IMR-90 (cell line): ENCODE measurements at regions not wholly inside any gene's neighbourhood (a gene's known extent, or its start where the extent isn't known, plus 50 kb on each side); places are given as distances from the start of the nearest gene placed in this dataset.
"Not testable (repeated sequence)": the region's sequence is repeated elsewhere in the genome, so short reads cannot be mapped to it uniquely, and the experiment has no call there.

ENCODE experiments used
- ATAC-seq: fragments of 200-7000 bp; cut with Tn5 transposase; 2 replicates; pipeline ENCODE4 v1.9.1; 2020; ENCODE audit warnings: low read depth, mild to moderate bottlenecking, moderate library complexity
- BruUV-seq: library from RNA; stranded (reverse); fragments of 400-500 nt; replicated peaks from 2 replicates; lab custom pipeline; 2021; lab: Mats Ljungman, UMichigan
- CTCF ChIA-PET: fragments of 300-600 bp; formaldehyde crosslinking; extraction: SDS; loops from one replicate; lab custom pipeline; 2021; ENCODE audit warnings: antibody characterized with exemption; lab: Yijun Ruan, JAX
- POLR2A ChIA-PET: fragments of 300-600 bp; sonication (Branson Sonifier 250); formaldehyde crosslinking; loops from one replicate; lab custom pipeline; 2022; ENCODE audit warnings: antibody characterized with exemption; ENCODE audit not compliant: unreplicated experiment; lab: Charles Lee
- DNase-seq: peaks from one replicate; pipeline ENCODE4 v3.0.0; 2013
- H2AFZ ChIP-seq: replicated peaks from 2 replicates; pipeline ENCODE3; 2013; ENCODE audit warnings: low read length, mild to moderate bottlenecking; ENCODE audit not compliant: poor library complexity
- H2AK5ac ChIP-seq: 2 replicates; pipeline ENCODE4 v1.6.1; 2013; ENCODE audit warnings: low read depth, low read length, inconsistent platforms
- H2AK9ac ChIP-seq: replicated peaks from 2 replicates; pipeline ENCODE3; 2013; ENCODE audit warnings: mild to moderate bottlenecking, low read depth, low read length, moderate library complexity; ENCODE audit not compliant: poor library complexity
- H2BK120ac ChIP-seq: 2 replicates; pipeline ENCODE4 v1.6.1; 2013; ENCODE audit warnings: low read depth, low read length, inconsistent platforms
- H2BK15ac ChIP-seq: 3 replicates; pipeline ENCODE4 v1.6.1; 2013; ENCODE audit warnings: low read depth, low read length, inconsistent platforms
- H2BK20ac ChIP-seq: 2 replicates; pipeline ENCODE4 v1.6.1; 2013; ENCODE audit warnings: low read depth, mild to moderate bottlenecking, inconsistent platforms, low read length, moderate library complexity
- H2BK5ac ChIP-seq: 2 replicates; pipeline ENCODE4 v1.6.1; 2013; ENCODE audit warnings: mild to moderate bottlenecking, low read depth, low read length, inconsistent platforms; ENCODE audit not compliant: poor library complexity, severe bottlenecking
- H3K14ac ChIP-seq: replicated peaks from 2 replicates; pipeline ENCODE4 v1.6.1; 2013; ENCODE audit warnings: low read depth, low read length, inconsistent platforms
- H3K18ac ChIP-seq: 2 replicates; pipeline ENCODE4 v1.6.1; 2013; ENCODE audit warnings: low read depth, low read length, control low read depth
- H3K23ac ChIP-seq: 2 replicates; pipeline ENCODE4 v1.6.1; 2013; ENCODE audit warnings: low read depth, low read length, inconsistent platforms
- H3K27ac ChIP-seq: 2 replicates; pipeline ENCODE4 v1.5.1; 2013; ENCODE audit warnings: mild to moderate bottlenecking, control low read depth, low read length; ENCODE audit not compliant: insufficient read depth
- H3K27me3 ChIP-seq: 2 replicates; pipeline ENCODE4 v1.6.1; 2013; ENCODE audit warnings: low read length; ENCODE audit not compliant: control insufficient read depth, insufficient read depth
- H3K36me3 ChIP-seq: 2 replicates; pipeline ENCODE4 v1.6.1; 2013; ENCODE audit warnings: low read length, mixed read lengths; ENCODE audit not compliant: control insufficient read depth, insufficient read depth
- H3K4ac ChIP-seq: 2 replicates; pipeline ENCODE4 v1.6.1; 2013; ENCODE audit warnings: low read depth, low read length, inconsistent platforms
- H3K4me1 ChIP-seq: 2 replicates; pipeline ENCODE4 v1.6.1; 2013; ENCODE audit warnings: low read length, mixed read lengths; ENCODE audit not compliant: control insufficient read depth, insufficient read depth
- H3K4me2 ChIP-seq: 2 replicates; pipeline ENCODE4 v1.6.1; 2013; ENCODE audit warnings: low read depth, mild to moderate bottlenecking, control low read depth, low read length, moderate library complexity
- H3K4me3 ChIP-seq: 2 replicates; pipeline ENCODE4 v1.5.1; 2013; ENCODE audit warnings: low read depth, mild to moderate bottlenecking, control low read depth, low read length, moderate library complexity; ENCODE audit not compliant: insufficient read depth
- H3K56ac ChIP-seq: 2 replicates; pipeline ENCODE4 v1.6.1; 2013; ENCODE audit warnings: low read length, inconsistent platforms; ENCODE audit not compliant: insufficient read depth; ENCODE audit errors: extremely low read depth
- H3K79me1 ChIP-seq, 2 experiments: 2 replicates each; pipeline ENCODE4 v1.6.1; 2013; ENCODE audit warnings: low read length in 2 of 2, inconsistent platforms in 1 of 2, low read depth in 1 of 2
- H3K9ac ChIP-seq: 2 replicates; pipeline ENCODE4 v1.6.1; 2013; ENCODE audit warnings: low read depth, low read length, control low read depth
- H3K9me1 ChIP-seq: 2 replicates; pipeline ENCODE4 v1.6.1; 2013; ENCODE audit warnings: low read length, inconsistent platforms; ENCODE audit not compliant: insufficient read depth
- H3K9me3 ChIP-seq: 2 replicates; pipeline ENCODE4 v1.6.1; 2013; ENCODE audit warnings: low read length; ENCODE audit not compliant: control insufficient read depth, insufficient read depth
- H4K20me1 ChIP-seq: 2 replicates; pipeline ENCODE4 v1.6.1; 2013; ENCODE audit warnings: low read length, inconsistent platforms; ENCODE audit not compliant: insufficient read depth
- H4K5ac ChIP-seq: 2 replicates; pipeline ENCODE4 v1.6.1; 2013; ENCODE audit warnings: mild to moderate bottlenecking, low read depth, low read length, control low read depth
- H4K8ac ChIP-seq, 2 experiments: 2 replicates each; pipeline ENCODE4 v1.6.1; 2013; ENCODE audit warnings: low read depth in 2 of 2, low read length in 2 of 2, control low read depth in 1 of 2, inconsistent platforms in 1 of 2
- H4K91ac ChIP-seq: 2 replicates; pipeline ENCODE4 v1.6.1; 2013; ENCODE audit warnings: low read depth, low read length, inconsistent platforms; ENCODE audit not compliant: insufficient read depth
- CEBPB ChIP-seq: IDR thresholded peaks from 2 replicates; pipeline ENCODE4 v1.6.1; 2012; ENCODE audit warnings: low read depth, low read length, improper control_type of control experiment
- CHD1 ChIP-seq: IDR thresholded peaks from 2 replicates; pipeline ENCODE4 v1.6.1; 2012; ENCODE audit warnings: low read depth, low read length, improper control_type of control experiment
- CTCF ChIP-seq: conservative IDR thresholded peaks from 2 replicates; pipeline ENCODE4 v1.5.1; 2012; ENCODE audit warnings: mild to moderate bottlenecking, low read depth, low read length, improper control_type of control experiment
- USF2 ChIP-seq: fragments of 150-350 bp; IDR thresholded peaks from 2 replicates; pipeline ENCODE4 v1.6.1; 2017; ENCODE audit warnings: mild to moderate bottlenecking, antibody characterized with exemption, low read length, low read depth
- WGBS, 2 experiments: methylation state at CpG; one replicate each; pipeline versions ENCODE4 v1.1.5 to v1.1.7; 2013; ENCODE audit warnings: missing lambda C conversion rate in 2 of 2; ENCODE audit not compliant: insufficient read length in 1 of 2; ENCODE audit errors: extremely low coverage in 2 of 2; 5-methylcytosine and 5-hydroxymethylcytosine counted together
- dilution Hi-C: fragments of 300-500 bp; cut with HindIII; formaldehyde crosslinking; loops from one replicate; pipeline ENCODE4 v1.14.3; 2018; ENCODE audit warnings: low sequenced_read_pairs; ENCODE audit not compliant: unreplicated experiment
- in situ Hi-C: fragments of 300-500 bp; cut with MboI; formaldehyde crosslinking; loops from 3 replicates; pipeline ENCODE4 v1.14.3; 2019; ENCODE audit warnings: low sequenced_read_pairs, inconsistent platforms, mixed read lengths
- intact Hi-C: fragments of 100-400 bp; cut with micrococcal nuclease; formaldehyde crosslinking; loops from 2 replicates; pipeline ENCODE4 v1.10.0; 2022

- Histone ChIP-seq H3K9me1 (no peaks in the 10 kb centered on the region), H4K91ac (no peak overlapping the region), H4K20me1 (no peaks in the 10 kb centered on the region), H3K4me2 (no peak overlapping the region), H3K14ac (no peak overlapping the region), H3K23ac (no peak overlapping the region), H4K8ac (no peak overlapping the region), H3K4me1 (no peaks in the 10 kb centered on the region), H3K27ac (no peak overlapping the region), H3K79me1 (no peaks in the 10 kb centered on the region), H3K4ac (no peak overlapping the region), H3K36me3 (no peaks in the 10 kb centered on the region), H2BK5ac (no peak overlapping the region), H2AK5ac (no peak overlapping the region), H3K18ac (no peak overlapping the region), H4K5ac (no peak overlapping the region), H3K9ac (no peak overlapping the region), H3K9me3 (no peaks in the 10 kb centered on the region), H2AK9ac (no peak overlapping the region), H2AFZ (no peak overlapping the region), H3K27me3 (no peaks in the 10 kb centered on the region), H2BK15ac (no peak overlapping the region), H2BK20ac (no peak overlapping the region), H3K56ac (no peak overlapping the region), H2BK120ac (no peak overlapping the region), H3K4me3 (no peak overlapping the region)
- no TSS peak for BruUV-seq
- POLR2A ChIA-PET: no interaction called here
- DNase-seq: no peak
- CTCF ChIA-PET: no interaction called here
- dilution Hi-C loops (no loop called here), in situ Hi-C loops (no loop called here), intact Hi-C loops (no loop called here)
- TF ChIP-seq CTCF (no peak), USF2 (no peak), CHD1 (no peak), CEBPB (no peak)
- no peak for ATAC-seq
Measured at GRCh38 chr2:145374165-145374564, 854.2 kb upstream of the ZEB2 start.

GRCh38 chr2:145367334-145367733, 847.4 kb upstream of the ZEB2 start:
- H2BK20ac ChIP-seq, H4K8ac ChIP-seq, H2BK5ac ChIP-seq, in situ Hi-C loops, H3K4ac ChIP-seq, H3K79me1 ChIP-seq, H3K18ac ChIP-seq, H3K4me2 ChIP-seq, H4K5ac ChIP-seq, DNase-seq, H2AK9ac ChIP-seq, H3K4me1 ChIP-seq, H4K91ac ChIP-seq, H3K9me3 ChIP-seq, H3K27ac ChIP-seq, H2BK15ac ChIP-seq, H4K20me1 ChIP-seq, H2BK120ac ChIP-seq, dilution Hi-C loops, H3K9me1 ChIP-seq, BruUV-seq, H3K27me3 ChIP-seq, H3K23ac ChIP-seq, H3K9ac ChIP-seq, POLR2A ChIA-PET, ATAC-seq, H2AK5ac ChIP-seq, H3K36me3 ChIP-seq, H2AFZ ChIP-seq, intact Hi-C loops, H3K14ac ChIP-seq, H3K4me3 ChIP-seq, H3K56ac ChIP-seq: not testable (repeated sequence)
- no CpG with 5 or more reads among the region's 3 CpGs for WGBS, 2 experiments
- CTCF ChIA-PET: interaction anchor here (0.6 kb wide), 1 partner anchor 124 kb away, joined by 6 read pairs; no protein-coding TSS in a partner anchor
